ENCODE measurements at regions not wholly inside any gene's neighbourhood (a gene's known extent, or its start where the extent isn't known, plus 50 kb on each side); places are given as distances from the start of the nearest gene placed in this dataset.
"Not testable (repeated sequence)": the region's sequence is repeated elsewhere in the genome, so short reads cannot be mapped to it uniquely, and the experiment has no call there.

DNA sequence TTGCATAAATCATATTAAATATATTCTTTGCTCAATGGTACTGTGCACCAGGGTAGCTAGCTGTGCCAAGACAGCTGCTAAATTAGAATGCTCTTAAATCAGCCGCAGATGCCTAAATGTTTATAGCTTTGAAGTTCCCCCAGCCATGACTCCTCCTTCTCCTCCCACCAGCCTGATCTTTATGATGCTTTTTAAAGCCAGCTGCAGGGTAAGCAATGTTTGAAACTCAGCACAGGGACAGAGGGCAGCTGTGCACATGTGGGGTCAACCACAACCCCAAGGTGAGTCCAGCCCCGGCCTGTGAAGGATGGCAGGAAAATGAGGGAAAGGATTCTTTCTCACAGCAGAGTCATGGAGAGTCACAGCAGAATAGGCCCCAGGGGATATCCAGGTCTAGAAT lies 635.7 kb downstream of the UQCRFS1 start:
- H3K27ac ChIP-seq (ENCODE audit: low read depth, low read length): no peak overlapping the region
- H3K36me3 ChIP-seq (ENCODE audit: insufficient read depth, low read length): no peaks in the 10 kb centered on the region
- DNase-seq (ENCODE audit: insufficient read length, low spot score, missing footprints): no peak
- TF ChIP-seq CTCF (IDR thresholded peaks at IDR 0.05; ENCODE audit: extremely low read depth, low read depth, low read length): no peak
- no peaks in the 10 kb centered on the region for H3K79me2 ChIP-seq (ENCODE audit: insufficient read depth, low read length)
- no peak overlapping the region for H3K4me2 ChIP-seq (ENCODE audit: insufficient read depth, low read length)
- H4K20me1 ChIP-seq (ENCODE audit: insufficient read depth, low read length): no peaks in the 10 kb centered on the region
- no peak overlapping the region for H3K4me3 ChIP-seq (ENCODE audit: insufficient read depth, low read length)
- H3K9me3 ChIP-seq (ENCODE audit: low read depth, low read length): peaks cover 2% of the 10 kb centered on the region
- no peaks in the 10 kb centered on the region for H3K27me3 ChIP-seq (ENCODE audit: insufficient read depth, low read length)
- no peaks in the 10 kb centered on the region for H3K4me1 ChIP-seq (ENCODE audit: insufficient read depth, low read length)
- H2AFZ ChIP-seq (ENCODE audit: low read length): no peak overlapping the region

- DNase-seq (ENCODE audit: insufficient read length, low spot score, missing footprints): no peak
- H3K27me3 ChIP-seq (ENCODE audit: insufficient read depth, low read length): no peaks in the 10 kb centered on the region
- H3K36me3 ChIP-seq (ENCODE audit: insufficient read depth, low read length): no peaks in the 10 kb centered on the region
- no peaks in the 10 kb centered on the region for H3K79me2 ChIP-seq (ENCODE audit: insufficient read depth, low read length)
- TF ChIP-seq CTCF (IDR thresholded peaks at IDR 0.05; ENCODE audit: extremely low read depth, low read depth, low read length): no peak
- H3K4me1 ChIP-seq (ENCODE audit: insufficient read depth, low read length): no peaks in the 10 kb centered on the region
- no peak overlapping the region for H3K27ac ChIP-seq (ENCODE audit: low read depth, low read length)
- H3K4me3 ChIP-seq (ENCODE audit: insufficient read depth, low read length): no peak overlapping the region
- no peak overlapping the region for H3K4me2 ChIP-seq (ENCODE audit: insufficient read depth, low read length)
- H4K20me1 ChIP-seq (ENCODE audit: insufficient read depth, low read length): no peaks in the 10 kb centered on the region
- peaks cover 2% of the 10 kb centered on the region for H3K9me3 ChIP-seq (ENCODE audit: low read depth, low read length)
- H2AFZ ChIP-seq (ENCODE audit: low read length): no peak overlapping the region
Measured at GRCh38 chr19:28575816-28576215, 637.1 kb downstream of the UQCRFS1 start.

- H3K27me3 ChIP-seq (ENCODE audit: insufficient read depth, low read length); H3K4me1 ChIP-seq (ENCODE audit: insufficient read depth, low read length); H4K20me1 ChIP-seq (ENCODE audit: insufficient read depth, low read length); H2AFZ ChIP-seq (ENCODE audit: low read length); H3K4me3 ChIP-seq (ENCODE audit: insufficient read depth, low read length); H3K79me2 ChIP-seq (ENCODE audit: insufficient read depth, low read length); H3K36me3 ChIP-seq (ENCODE audit: insufficient read depth, low read length); H3K4me2 ChIP-seq (ENCODE audit: insufficient read depth, low read length); DNase-seq (ENCODE audit: insufficient read length, low spot score, missing footprints); H3K9me3 ChIP-seq (ENCODE audit: low read depth, low read length); H3K27ac ChIP-seq (ENCODE audit: low read depth, low read length): not testable (repeated sequence)
Measured at GRCh38 chr19:28575312-28575711, 637.6 kb downstream of the UQCRFS1 start.

- H3K27ac ChIP-seq (ENCODE audit: low read depth, low read length): no peak overlapping the region
- no peak for DNase-seq (ENCODE audit: insufficient read length, low spot score, missing footprints)
- H3K4me1 ChIP-seq (ENCODE audit: insufficient read depth, low read length): no peaks in the 10 kb centered on the region
- peaks cover 2% of the 10 kb centered on the region for H3K9me3 ChIP-seq (ENCODE audit: low read depth, low read length)
- H3K27me3 ChIP-seq (ENCODE audit: insufficient read depth, low read length): no peaks in the 10 kb centered on the region
- no peak for TF ChIP-seq CTCF (IDR thresholded peaks at IDR 0.05; ENCODE audit: extremely low read depth, low read depth, low read length)
- no peaks in the 10 kb centered on the region for H3K36me3 ChIP-seq (ENCODE audit: insufficient read depth, low read length)
- H2AFZ ChIP-seq (ENCODE audit: low read length): no peak overlapping the region
- H3K4me3 ChIP-seq (ENCODE audit: insufficient read depth, low read length): no peak overlapping the region
- H4K20me1 ChIP-seq (ENCODE audit: insufficient read depth, low read length): no peaks in the 10 kb centered on the region
- H3K79me2 ChIP-seq (ENCODE audit: insufficient read depth, low read length): no peaks in the 10 kb centered on the region
- H3K4me2 ChIP-seq (ENCODE audit: insufficient read depth, low read length): no peak overlapping the region
Measured at GRCh38 chr19:28574212-28574611, 638.7 kb downstream of the UQCRFS1 start.

Measured in osteoblast (primary cell).